ENCODE measurements at regions not wholly inside any gene's neighbourhood (a gene's known extent, or its start where the extent isn't known, plus 50 kb on each side); places are given as distances from the start of the nearest gene placed in this dataset.

DNA sequence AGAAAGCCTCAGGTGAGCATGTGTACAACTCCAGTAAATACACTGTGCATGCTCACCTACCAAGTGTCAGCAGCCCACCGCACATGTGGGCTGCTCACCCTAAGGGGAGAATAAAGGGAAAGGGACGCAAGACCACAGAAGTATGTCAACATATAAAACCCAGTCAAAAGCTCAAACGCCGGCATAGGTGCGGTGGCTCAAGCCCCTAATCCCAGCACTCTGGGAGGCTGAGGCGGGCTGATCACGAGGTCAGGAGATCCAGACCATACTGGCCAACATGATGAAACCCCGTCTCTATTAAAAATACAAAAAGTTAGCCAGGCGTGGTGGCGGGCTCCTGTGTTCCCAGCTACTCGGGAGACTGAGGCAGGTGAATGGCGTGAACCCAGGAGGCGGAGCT, 732.1 kb downstream of the ZPLD1 start:
- Histone ChIP-seq H3K4me3 (no peak overlapping the region), H3K36me3 (no peaks in the 10 kb centered on the region), H3K27me3 (no peaks in the 10 kb centered on the region), H3K9me3 (peaks cover 0 to 2% of the 10 kb centered on the region in 2 donors), H3K4me1 (no peaks in the 10 kb centered on the region), H3K27ac (no peak overlapping the region)
- intact Hi-C loops (cut with DNase I) = no loop called here
- ATAC-seq (no peak), DNase-seq (no peak)
- TF ChIP-seq, protein P1, sequence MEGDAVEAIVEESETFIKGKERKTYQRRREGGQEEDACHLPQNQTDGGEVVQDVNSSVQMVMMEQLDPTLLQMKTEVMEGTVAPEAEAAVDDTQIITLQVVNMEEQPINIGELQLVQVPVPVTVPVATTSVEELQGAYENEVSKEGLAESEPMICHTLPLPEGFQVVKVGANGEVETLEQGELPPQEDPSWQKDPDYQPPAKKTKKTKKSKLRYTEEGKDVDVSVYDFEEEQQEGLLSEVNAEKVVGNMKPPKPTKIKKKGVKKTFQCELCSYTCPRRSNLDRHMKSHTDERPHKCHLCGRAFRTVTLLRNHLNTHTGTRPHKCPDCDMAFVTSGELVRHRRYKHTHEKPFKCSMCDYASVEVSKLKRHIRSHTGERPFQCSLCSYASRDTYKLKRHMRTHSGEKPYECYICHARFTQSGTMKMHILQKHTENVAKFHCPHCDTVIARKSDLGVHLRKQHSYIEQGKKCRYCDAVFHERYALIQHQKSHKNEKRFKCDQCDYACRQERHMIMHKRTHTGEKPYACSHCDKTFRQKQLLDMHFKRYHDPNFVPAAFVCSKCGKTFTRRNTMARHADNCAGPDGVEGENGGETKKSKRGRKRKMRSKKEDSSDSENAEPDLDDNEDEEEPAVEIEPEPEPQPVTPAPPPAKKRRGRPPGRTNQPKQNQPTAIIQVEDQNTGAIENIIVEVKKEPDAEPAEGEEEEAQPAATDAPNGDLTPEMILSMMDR (IDR thresholded peaks at IDR 0.05) = no peak

DNA sequence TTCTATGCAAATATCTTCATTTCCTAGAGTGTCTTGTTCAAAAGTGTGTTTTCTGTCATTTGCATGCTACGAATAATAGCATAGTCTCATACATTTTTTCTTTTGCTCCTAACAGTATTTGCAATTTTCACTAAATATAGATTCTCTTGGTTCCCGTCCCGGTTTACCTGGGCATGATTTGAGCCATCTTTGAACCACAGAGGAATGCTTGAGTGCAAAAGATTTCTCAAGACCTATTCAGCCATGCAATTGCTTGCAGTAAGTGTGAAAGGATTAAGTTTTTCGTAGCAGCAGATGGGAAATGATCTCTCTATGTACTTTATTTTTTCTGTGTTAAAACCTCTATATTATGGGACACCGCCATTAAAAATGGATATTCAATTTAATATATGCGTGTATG, 733.0 kb downstream of the ZPLD1 start:
- ATAC-seq = no peak
- Histone ChIP-seq H3K4me3 (no peak overlapping the region), H3K36me3 (no peaks in the 10 kb centered on the region), H3K27ac (no peak overlapping the region), H3K27me3 (no peaks in the 10 kb centered on the region), H3K4me1 (no peaks in the 10 kb centered on the region), H3K9me3 (peaks cover 0 to 2% of the 10 kb centered on the region in 2 donors)
- no peak for DNase-seq
- intact Hi-C loops (cut with DNase I) = no loop called here
- TF ChIP-seq, protein P1 (IDR thresholded peaks at IDR 0.05) = no peak

DNA sequence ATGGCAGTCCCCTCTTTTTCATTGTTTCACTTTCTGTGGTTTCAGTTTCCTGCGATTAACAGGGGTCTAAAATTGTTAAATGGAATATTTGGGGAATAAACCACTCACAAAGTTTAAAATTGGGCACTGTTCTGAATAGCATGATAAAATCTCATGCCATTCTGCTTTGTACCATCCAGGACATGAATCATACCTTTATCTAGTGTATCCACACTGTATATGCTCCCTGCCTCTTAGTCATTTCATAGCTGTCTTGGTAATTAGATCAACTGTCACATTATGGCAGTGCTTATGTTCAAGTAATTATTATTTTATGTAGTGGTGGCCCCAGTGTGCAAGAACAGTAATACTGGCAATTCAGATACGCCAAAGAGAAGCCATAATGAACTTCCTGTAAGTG, 734.5 kb downstream of the ZPLD1 start:
- TF ChIP-seq, protein P1 (IDR thresholded peaks at IDR 0.05) = no peak
- Histone ChIP-seq H3K36me3 (no peaks in the 10 kb centered on the region), H3K9me3 (peaks cover 0 to 2% of the 10 kb centered on the region in 2 donors), H3K4me1 (no peaks in the 10 kb centered on the region), H3K27ac (no peak overlapping the region), H3K27me3 (no peaks in the 10 kb centered on the region), H3K4me3 (no peak overlapping the region)
- intact Hi-C loops (cut with DNase I) = no loop called here
- DNase-seq = no peak
- ATAC-seq = no peak

DNA sequence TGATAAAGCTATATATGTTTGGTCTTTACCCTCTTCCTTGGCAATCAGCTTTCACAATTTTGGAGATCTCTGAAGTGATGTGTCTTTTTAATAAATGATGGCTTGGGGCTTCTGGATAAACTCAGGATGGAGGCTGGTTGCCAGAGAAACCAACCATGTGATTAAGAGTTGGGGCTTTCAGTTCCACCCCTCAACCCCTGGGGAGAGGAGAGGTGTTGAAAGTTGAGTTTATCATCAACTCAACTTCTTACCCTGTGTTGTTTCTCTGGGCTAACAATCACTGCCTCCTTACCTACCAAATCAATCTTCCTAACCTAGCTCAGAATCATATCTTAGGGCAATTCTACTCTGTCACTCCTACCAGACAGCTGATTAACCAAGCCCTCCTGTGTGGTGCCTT, 735.8 kb downstream of the ZPLD1 start:
- no peak for ATAC-seq
- H3K27ac ChIP-seq = no peak overlapping the region
- H3K4me1 ChIP-seq = no peaks in the 10 kb centered on the region
- H3K9me3 ChIP-seq = peaks cover 0 to 2% of the 10 kb centered on the region in 2 donors
- DNase-seq = no peak
- intact Hi-C loops (cut with DNase I) = no loop called here
- H3K27me3 ChIP-seq = no peaks in the 10 kb centered on the region
- no peak overlapping the region for H3K4me3 ChIP-seq
- H3K36me3 ChIP-seq = no peaks in the 10 kb centered on the region
- TF ChIP-seq, protein P1 (IDR thresholded peaks at IDR 0.05) = no peak

DNA sequence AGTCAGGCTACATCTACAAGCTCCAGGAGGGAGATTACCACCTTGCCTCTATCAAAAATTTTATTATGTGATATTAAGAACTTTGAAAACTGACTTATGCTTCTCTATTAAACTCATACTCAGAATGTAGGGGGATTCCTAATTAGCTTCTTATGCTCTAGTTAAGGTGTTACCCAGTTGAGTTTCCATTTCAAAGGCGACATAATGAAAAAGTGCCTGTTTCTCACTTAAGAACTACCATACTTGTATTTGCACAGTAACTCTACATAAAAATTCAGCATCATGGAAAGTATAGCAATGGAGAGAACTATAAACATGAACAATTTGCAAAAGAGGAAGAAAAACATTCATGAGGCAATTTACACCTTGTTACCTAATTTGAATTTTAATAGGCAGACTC, 739.1 kb downstream of the ZPLD1 start:
- Histone ChIP-seq H3K36me3 (no peaks in the 10 kb centered on the region), H3K4me1 (no peaks in the 10 kb centered on the region), H3K27ac (no peak overlapping the region), H3K9me3 (no peaks in the 10 kb centered on the region), H3K4me3 (no peak overlapping the region), H3K27me3 (no peaks in the 10 kb centered on the region)
- DNase-seq (no peak), ATAC-seq (no peak)
- intact Hi-C loops (cut with DNase I) = no loop called here
- TF ChIP-seq, protein P1 (IDR thresholded peaks at IDR 0.05) = no peak

Data from left lung (tissue), 4 donors.